ENCODE measurements at regions not wholly inside any gene's neighbourhood (a gene's known extent, or its start where the extent isn't known, plus 50 kb on each side); places are given as distances from the start of the nearest gene placed in this dataset.
"Not testable (repeated sequence)": the region's sequence is repeated elsewhere in the genome, so short reads cannot be mapped to it uniquely, and the experiment has no call there.

GRCh38 chr16:86337581-86338402, 172.5 kb upstream of the FOXF1 start:
- DNase-seq (ENCODE audit: low read depth in 2 of 3, low spot score in 2 of 3) = no peak

GRCh38 chr16:86338403-86339115, 171.8 kb upstream of the FOXF1 start:
- DNase-seq (ENCODE audit: low read depth in 2 of 3, low spot score in 2 of 3) = no peak

DNA sequence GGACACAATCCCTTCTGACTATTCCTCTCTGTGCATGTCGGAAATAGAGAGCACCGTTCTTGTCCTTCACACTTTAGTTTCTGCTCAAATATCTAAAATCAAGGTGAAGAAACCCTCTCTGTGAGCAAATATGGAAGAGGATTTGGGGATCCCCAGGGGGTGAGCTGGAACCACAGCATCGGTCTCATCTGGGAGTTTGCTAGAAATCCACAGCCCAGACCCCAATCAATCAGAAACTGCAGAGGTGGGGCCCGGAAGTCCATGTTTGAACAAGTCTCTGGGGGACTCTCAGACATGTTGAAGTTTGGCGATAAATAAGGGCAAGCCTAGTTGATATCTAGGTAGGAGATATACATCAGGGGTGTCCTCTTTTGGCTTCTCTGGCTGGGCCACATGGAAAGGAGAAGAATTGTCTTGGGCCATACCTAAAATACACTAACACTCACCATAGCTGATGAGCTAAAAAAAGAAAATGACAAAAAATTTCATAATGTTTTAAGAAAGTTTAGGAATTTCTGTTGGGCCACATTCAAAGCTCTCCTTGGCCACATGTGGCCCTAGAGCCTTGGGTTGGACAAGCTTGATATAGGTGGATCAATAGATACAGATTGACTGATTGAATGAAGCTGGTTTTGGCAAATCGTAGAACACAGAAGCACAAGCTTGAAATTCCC, 168.0 kb upstream of the FOXF1 start:
- no peak for DNase-seq (ENCODE audit: low read depth in 2 of 3, low spot score in 2 of 3)

DNA sequence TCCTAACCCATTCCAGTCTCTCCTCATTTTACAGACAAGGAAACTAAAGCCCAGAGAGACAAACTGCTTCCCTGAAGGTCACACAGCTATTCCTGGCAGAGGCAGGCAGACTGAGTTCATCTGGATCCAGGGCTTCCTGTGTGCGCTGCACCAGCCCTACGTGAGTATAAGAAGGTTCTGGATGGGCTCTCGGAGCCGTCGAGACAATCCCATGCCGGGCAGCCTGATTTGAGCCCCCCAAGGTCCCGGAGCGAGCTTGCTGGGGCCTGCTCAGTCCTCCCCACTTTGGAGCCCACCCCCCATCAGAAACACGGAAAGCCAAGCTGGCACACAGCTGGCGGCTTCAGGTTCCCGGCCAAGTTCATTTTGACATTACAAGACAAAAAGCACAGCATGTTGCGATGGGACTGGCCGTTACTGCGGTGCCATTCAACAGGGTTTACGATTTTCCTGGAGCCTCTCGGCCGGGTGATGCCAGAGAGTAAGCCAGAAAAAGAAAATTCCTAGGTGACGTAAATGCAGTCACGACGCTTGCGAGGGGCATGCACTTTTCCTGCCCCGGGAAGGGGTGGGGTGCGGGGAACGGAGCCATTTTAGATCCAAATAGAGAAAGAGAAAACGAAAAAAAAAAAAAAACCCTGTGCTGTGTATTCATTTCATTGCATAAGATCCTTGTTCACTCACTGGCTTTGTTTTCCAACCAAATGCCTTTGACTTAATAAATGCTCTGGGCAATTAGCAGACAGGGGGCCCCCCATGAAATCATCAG, 167.1 kb upstream of the FOXF1 start:
- DNase-seq (ENCODE audit: low read depth in 2 of 3, low spot score in 2 of 3) = no peak

DNA sequence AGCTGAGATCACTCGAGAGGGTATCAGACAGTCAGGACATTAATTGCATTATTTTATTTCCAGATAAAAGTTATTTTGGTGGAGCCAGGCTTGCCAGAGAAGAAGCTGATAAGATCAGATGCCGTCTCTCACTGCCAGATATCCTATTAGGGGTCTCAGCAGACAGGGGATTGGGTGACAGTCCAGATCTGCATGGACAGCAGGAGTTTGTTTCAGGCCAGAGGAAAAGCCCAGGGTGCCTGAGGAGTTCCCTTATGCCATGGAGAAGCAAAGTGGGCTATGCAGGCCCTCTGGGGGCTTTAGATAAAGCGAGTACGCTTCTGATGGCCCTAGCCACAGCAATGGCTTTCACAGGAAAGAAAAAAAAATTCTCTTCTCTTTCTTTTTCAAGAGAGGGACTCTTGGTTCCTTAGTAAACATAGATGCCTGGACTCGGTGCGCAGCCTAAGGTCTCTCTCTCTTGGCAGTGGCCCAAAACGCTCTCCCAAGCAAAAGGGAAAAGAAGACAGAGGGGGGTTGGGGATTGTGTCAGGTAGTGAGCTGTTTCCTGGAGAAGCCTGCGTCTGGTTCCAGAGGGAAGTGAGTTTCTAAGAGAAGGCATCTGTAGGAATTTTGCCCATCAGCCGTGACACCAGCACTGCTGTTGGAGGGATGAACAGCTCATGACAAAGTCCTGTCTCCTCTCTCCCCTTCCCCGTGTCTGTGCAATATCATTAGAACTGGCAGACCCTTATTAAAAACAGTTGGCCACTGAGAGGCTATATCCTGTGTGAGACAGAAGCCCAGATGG, 166.3 kb upstream of the FOXF1 start:
- DNase-seq (ENCODE audit: low read depth in 2 of 3, low spot score in 2 of 3) = no peak

- DNase-seq (ENCODE audit: low read depth in 2 of 3, low spot score in 2 of 3) = no peak
These were observed 165.8 kb upstream of the FOXF1 start for GRCh38 chr16:86344586-86344871.

- DNase-seq (ENCODE audit: low read depth in 2 of 3, low spot score in 2 of 3) = no peak
These were observed 165.4 kb upstream of the FOXF1 start for GRCh38 chr16:86344881-86345280.

DNA sequence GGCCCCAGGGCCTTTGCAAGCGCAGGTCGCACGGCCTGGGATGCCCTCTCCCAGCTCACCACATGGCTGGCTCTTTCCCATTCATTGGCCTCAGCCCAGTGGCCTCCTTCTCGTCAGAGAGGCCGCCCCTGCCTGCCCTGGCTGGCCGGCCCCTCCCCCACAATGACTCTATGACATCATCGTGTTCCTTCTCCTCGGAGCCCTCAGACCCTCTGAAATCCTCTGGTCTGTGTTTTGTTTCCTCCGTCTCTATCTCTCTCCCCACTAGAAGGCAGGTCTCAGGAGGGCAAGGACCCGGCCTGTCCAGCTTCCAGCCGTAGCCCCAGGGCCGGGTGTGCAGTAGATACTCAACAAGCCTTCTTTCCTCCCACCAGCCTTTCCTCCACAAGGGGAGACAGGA, 164.8 kb upstream of the FOXF1 start:
- DNase-seq (ENCODE audit: low read depth in 2 of 3, low spot score in 2 of 3) = no peak

DNA sequence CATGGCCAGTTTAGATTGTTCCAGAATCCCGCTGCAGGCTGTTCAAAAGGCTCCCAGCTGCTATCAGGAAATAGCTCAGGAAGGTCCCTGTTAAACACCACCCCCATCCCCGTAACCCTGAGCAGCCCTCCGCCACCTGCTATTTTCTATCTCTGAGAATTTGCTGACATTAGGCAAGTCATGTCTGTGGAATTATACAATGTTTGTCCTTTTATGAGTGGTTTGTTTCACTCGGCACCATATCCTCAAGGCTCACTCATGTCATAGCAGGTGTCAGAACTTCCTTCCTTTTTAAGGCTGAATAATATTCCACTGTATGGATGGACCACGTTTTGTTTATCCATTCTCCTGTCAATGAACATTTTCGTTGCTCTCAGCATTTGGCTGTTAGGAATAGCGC, 164.3 kb upstream of the FOXF1 start:
- DNase-seq (ENCODE audit: low read depth in 2 of 3, low spot score in 2 of 3) = no peak

DNA sequence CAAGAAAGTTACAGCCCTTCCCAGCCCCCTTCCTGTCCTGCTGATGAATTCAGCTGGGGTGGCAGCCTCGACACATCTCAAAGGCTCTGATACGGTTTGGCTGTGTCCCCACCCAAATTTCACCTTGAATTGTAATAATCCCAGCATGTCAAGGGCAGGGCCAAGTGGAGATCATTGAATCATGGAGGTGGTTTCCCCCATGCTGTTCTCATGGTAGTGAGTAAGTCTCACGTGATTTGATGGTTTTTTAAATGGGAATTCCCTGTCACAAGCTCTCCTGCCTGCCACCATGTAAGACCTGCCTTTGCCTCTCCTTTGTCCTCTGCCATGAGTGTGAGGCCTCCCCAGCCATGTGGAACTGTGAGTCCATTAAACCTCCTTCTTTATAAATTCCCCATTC, 163.2 kb upstream of the FOXF1 start:
- DNase-seq (ENCODE audit: low read depth in 2 of 3, low spot score in 2 of 3) = no peak

GRCh38 chr16:86347916-86348555, 162.3 kb upstream of the FOXF1 start:
- DNase-seq (ENCODE audit: low read depth in 2 of 3, low spot score in 2 of 3) = no peak

GRCh38 chr16:86349338-86349900, 160.9 kb upstream of the FOXF1 start:
- DNase-seq (ENCODE audit: low read depth in 2 of 3, low spot score in 2 of 3) = no peak

- no peak for DNase-seq (ENCODE audit: low read depth in 2 of 3, low spot score in 2 of 3)
These were observed 160.0 kb upstream of the FOXF1 start for GRCh38 chr16:86350289-86350688.

- no peak for DNase-seq (ENCODE audit: low read depth in 2 of 3, low spot score in 2 of 3)
These were observed 159.1 kb upstream of the FOXF1 start for GRCh38 chr16:86351041-86351784.

DNA sequence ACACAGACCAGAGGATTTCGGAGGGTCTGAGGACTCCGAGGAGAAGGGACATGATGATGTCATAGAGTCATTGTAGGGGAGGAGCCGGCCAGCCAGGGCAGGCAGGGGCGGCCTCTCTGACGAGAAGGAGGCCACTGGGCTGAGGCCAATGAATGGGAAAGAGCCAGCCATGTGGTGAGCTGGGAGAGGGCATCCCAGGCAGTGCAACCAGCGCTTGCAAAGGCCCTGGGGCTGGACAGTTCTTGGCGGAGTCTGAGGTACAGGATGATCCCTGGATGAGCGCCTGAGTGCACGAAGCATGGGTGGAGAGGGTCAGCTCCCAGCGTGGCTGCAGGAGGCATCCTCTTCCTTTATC, 158.6 kb upstream of the FOXF1 start:
- not testable (repeated sequence) for DNase-seq (ENCODE audit: low read depth in 2 of 3, low spot score in 2 of 3)

GRCh38 chr16:86353148-86353547, 157.2 kb upstream of the FOXF1 start:
- DNase-seq (ENCODE audit: low read depth in 2 of 3, low spot score in 2 of 3) = no peak

DNA sequence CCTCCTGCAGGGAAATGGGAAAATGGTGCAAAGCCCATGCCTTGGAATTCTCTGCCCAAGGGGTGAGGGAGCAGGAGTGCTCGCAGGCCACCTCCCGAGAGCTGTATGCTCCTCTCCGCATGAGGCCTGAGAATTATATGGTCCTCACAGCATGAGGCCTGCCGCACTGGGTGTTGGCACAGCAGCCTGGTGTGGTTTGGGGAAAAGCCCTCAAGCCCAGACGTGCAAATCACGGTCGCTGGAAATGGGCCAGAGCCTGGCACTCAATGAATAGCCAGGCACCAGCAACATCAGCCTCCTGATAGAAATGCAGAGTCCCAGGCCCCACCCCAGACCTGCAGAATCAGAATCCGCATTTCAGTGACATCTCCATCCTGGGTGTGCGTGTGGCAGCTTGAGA, 156.4 kb upstream of the FOXF1 start:
- DNase-seq (ENCODE audit: low read depth in 2 of 3, low spot score in 2 of 3) = no peak

DNA sequence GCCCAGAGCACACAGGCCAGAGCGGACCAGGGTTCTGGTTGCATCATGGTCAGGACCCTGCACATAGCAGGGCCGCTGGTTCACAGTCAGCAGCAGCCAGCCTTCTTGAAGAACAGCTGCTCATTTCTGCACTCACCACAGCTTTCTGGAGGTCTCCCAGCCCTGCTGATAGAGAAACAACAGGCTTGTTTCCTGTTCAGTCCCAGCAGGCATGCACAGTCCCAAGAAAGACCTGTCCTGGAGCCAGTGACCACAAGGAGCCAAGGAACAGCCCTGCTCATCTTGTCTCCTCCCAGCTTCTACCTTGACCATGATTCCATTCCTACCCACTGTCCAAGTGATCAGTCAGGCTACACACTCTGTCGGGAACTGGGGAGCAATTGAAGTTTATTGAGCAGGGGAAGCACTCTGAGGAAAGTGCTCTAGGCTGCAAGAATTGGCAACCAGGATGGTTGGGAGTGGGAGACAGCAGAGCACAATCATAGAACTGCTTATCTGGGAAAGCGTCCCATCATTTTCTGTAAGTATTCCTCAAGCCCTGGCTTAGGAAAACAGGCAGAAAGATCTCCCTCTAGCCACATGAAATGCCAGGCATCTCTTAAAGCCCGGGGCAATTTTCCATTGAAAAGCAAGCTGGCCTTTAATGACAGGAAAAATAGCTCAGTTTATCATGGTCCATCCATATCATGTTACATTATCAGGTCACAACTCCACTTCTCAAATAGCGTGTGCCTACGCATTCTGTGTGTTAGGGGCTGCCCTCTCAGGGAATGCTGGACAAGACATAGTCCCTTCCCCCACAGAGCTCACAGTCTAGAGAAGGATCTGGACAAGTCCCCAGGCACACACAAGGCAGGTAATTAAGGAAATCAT, 155.4 kb upstream of the FOXF1 start:
- DNase-seq (ENCODE audit: low read depth in 2 of 3, low spot score in 2 of 3) = no peak

Data from activated CD8-positive, alpha-beta memory T cell treated with anti-CD3 and anti-CD28 coated beads for 48 hours (primary cell).